Fibroblast of peridontal ligament (primary cell): ENCODE measurements at regions not wholly inside any gene's neighbourhood (a gene's known extent, or its start where the extent isn't known, plus 50 kb on each side); places are given as distances from the start of the nearest gene placed in this dataset.
"Not testable (repeated sequence)": the region's sequence is repeated elsewhere in the genome, so short reads cannot be mapped to it uniquely, and the experiment has no call there.

Experiments used
- DNase-seq: peaks from one replicate; pipeline ENCODE4 v3.0.0-alpha.2; 2010; ENCODE audit errors: extremely low read depth

GRCh38 chr2:47690706-47691325 is 92.1 kb upstream of the MSH6 start:
- DNase-seq, result not testable (repeated sequence)

- no peak for DNase-seq
Observed at GRCh38 chr2:47690132-47690531, 92.8 kb upstream of the MSH6 start.

GRCh38 chr2:47689118-47689517 is 93.8 kb upstream of the MSH6 start:
- DNase-seq, result not testable (repeated sequence)

GRCh38 chr2:47688561-47688960 is 94.4 kb upstream of the MSH6 start:
- DNase-seq, result no peak

GRCh38 chr2:47687856-47688255 is 95.1 kb upstream of the MSH6 start:
- no peak for DNase-seq

- DNase-seq, result no peak
Observed at GRCh38 chr2:47686018-47686417, 96.9 kb upstream of the MSH6 start.

GRCh38 chr2:47682216-47682749 is 100.7 kb upstream of the MSH6 start:
- no peak for DNase-seq

GRCh38 chr2:47676261-47676926 is 105.6 kb upstream of the KCNK12 start:
- DNase-seq, result no peak

- DNase-seq, result no peak
Observed at GRCh38 chr2:47675196-47675825, 104.5 kb upstream of the KCNK12 start.

- DNase-seq, result no peak
Observed at GRCh38 chr2:47666332-47666731, 95.5 kb upstream of the KCNK12 start.

GRCh38 chr2:47664817-47665216 is 94.0 kb upstream of the KCNK12 start:
- no peak for DNase-seq

- DNase-seq, result no peak
Observed at GRCh38 chr2:47662552-47662951, 91.8 kb upstream of the KCNK12 start.

- no peak for DNase-seq
Observed at GRCh38 chr2:47661310-47661709, 90.5 kb upstream of the KCNK12 start.

GRCh38 chr2:47660168-47660567 is 89.4 kb upstream of the KCNK12 start:
- no peak for DNase-seq

- DNase-seq, result no peak
Observed at GRCh38 chr2:47658646-47659320, 88.0 kb upstream of the KCNK12 start.

- DNase-seq, result no peak
Observed at GRCh38 chr2:47657886-47658489, 87.2 kb upstream of the KCNK12 start.

GRCh38 chr2:47656715-47657600 is 86.2 kb upstream of the KCNK12 start:
- DNase-seq, result no peak

GRCh38 chr2:47655563-47655880 is 84.7 kb upstream of the KCNK12 start:
- no peak for DNase-seq

GRCh38 chr2:47654790-47655562 is 84.2 kb upstream of the KCNK12 start:
- DNase-seq, result no peak
